Suprapubic skin (tissue), 4 donors: ENCODE measurements at regions not wholly inside any gene's neighbourhood (a gene's known extent, or its start where the extent isn't known, plus 50 kb on each side); places are given as distances from the start of the nearest gene placed in this dataset.

ENCODE experiments used
- EP300 ChIP-seq: sonication (generic); formaldehyde crosslinking; IDR thresholded peaks from one replicate; pipeline ENCODE4 v1.6.1; 2017; ENCODE audit warnings: antibody characterized with exemption
- POLR2A ChIP-seq, 2 donors: fragments of 450-650 bp; IDR thresholded peaks; one replicate each; pipeline ENCODE4 v1.6.1; 2017; ENCODE audit warnings: antibody characterized with exemption in 2 of 2, mild to moderate bottlenecking in 2 of 2, moderate library complexity in 2 of 2
- POLR2AphosphoS5 ChIP-seq, 3 donors: sonication (generic); formaldehyde crosslinking; IDR thresholded peaks; one replicate each; pipeline ENCODE4 v1.6.1; 2017; ENCODE audit warnings: antibody characterized with exemption in 3 of 3
- TF ChIP-seq, protein P1 (sequence below), 2 donors: fragments of 200-600 bp in 1 of 2; fragments of 450-650 bp in 1 of 2; sonication (generic) in 1 of 2; IDR thresholded peaks; one replicate each; pipeline ENCODE4 v1.5.1; 2016 to 2019; ENCODE audit warnings: antibody characterized with exemption in 2 of 2, mild to moderate bottlenecking in 1 of 2, moderate library complexity in 1 of 2

GRCh38 chr6:120994573-120994967, 339.7 kb downstream of the TBC1D32 start:
- TF ChIP-seq POLR2AphosphoS5 (IDR thresholded peaks at IDR 0.05) = no peak
- TF ChIP-seq, protein P1, sequence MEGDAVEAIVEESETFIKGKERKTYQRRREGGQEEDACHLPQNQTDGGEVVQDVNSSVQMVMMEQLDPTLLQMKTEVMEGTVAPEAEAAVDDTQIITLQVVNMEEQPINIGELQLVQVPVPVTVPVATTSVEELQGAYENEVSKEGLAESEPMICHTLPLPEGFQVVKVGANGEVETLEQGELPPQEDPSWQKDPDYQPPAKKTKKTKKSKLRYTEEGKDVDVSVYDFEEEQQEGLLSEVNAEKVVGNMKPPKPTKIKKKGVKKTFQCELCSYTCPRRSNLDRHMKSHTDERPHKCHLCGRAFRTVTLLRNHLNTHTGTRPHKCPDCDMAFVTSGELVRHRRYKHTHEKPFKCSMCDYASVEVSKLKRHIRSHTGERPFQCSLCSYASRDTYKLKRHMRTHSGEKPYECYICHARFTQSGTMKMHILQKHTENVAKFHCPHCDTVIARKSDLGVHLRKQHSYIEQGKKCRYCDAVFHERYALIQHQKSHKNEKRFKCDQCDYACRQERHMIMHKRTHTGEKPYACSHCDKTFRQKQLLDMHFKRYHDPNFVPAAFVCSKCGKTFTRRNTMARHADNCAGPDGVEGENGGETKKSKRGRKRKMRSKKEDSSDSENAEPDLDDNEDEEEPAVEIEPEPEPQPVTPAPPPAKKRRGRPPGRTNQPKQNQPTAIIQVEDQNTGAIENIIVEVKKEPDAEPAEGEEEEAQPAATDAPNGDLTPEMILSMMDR (IDR thresholded peaks at IDR 0.05) = no peak
- TF ChIP-seq POLR2A (IDR thresholded peaks at IDR 0.05) = no peak
- no peak for TF ChIP-seq EP300
